Activated naive CD4-positive, alpha-beta T cell treated with anti-CD3 and anti-CD28 coated beads, Interleukin-2, amount 50 U/mL, for 16 hours (primary cell): ENCODE measurements at regions not wholly inside any gene's neighbourhood (a gene's known extent, or its start where the extent isn't known, plus 50 kb on each side); places are given as distances from the start of the nearest gene placed in this dataset.

ENCODE experiments used
- DNase-seq: peaks from one replicate; pipeline ENCODE4 v3.0.0-alpha.2; 2020

- DNase-seq = no peak
These were observed 157.0 kb upstream of the RND3 start for GRCh38 chr2:150644298-150645067.

GRCh38 chr2:150643114-150643725, 155.8 kb upstream of the RND3 start:
- DNase-seq = no peak

GRCh38 chr2:150640039-150640438, 152.6 kb upstream of the RND3 start:
- DNase-seq = no peak

GRCh38 chr2:150639383-150639782, 151.9 kb upstream of the RND3 start:
- no peak for DNase-seq

- no peak for DNase-seq
These were observed 143.9 kb upstream of the RND3 start for GRCh38 chr2:150631236-150631821.

- no peak for DNase-seq
These were observed 143.2 kb upstream of the RND3 start for GRCh38 chr2:150630587-150631235.

- DNase-seq = no peak
These were observed 140.1 kb upstream of the RND3 start for GRCh38 chr2:150627526-150627925.

- no peak for DNase-seq
These were observed 139.5 kb upstream of the RND3 start for GRCh38 chr2:150626934-150627411.

- no peak for DNase-seq
These were observed 138.3 kb upstream of the RND3 start for GRCh38 chr2:150625741-150626140.

GRCh38 chr2:150625303-150625702, 137.8 kb upstream of the RND3 start:
- no peak for DNase-seq

GRCh38 chr2:150624001-150624401, 136.5 kb upstream of the RND3 start:
- no peak for DNase-seq

- no peak for DNase-seq
These were observed 134.2 kb upstream of the RND3 start for GRCh38 chr2:150621526-150622213.

- no peak for DNase-seq
These were observed 133.4 kb upstream of the RND3 start for GRCh38 chr2:150620855-150621254.

GRCh38 chr2:150620416-150620815, 132.9 kb upstream of the RND3 start:
- no peak for DNase-seq

- no peak for DNase-seq
These were observed 132.3 kb upstream of the RND3 start for GRCh38 chr2:150619607-150620330.

GRCh38 chr2:150618245-150618895, 130.9 kb upstream of the RND3 start:
- no peak for DNase-seq

- no peak for DNase-seq
These were observed 130.0 kb upstream of the RND3 start for GRCh38 chr2:150617351-150617978.

- DNase-seq = no peak
These were observed 125.7 kb upstream of the RND3 start for GRCh38 chr2:150612957-150613710.

GRCh38 chr2:150610670-150611279, 123.3 kb upstream of the RND3 start:
- DNase-seq = no peak
